Neuron (in vitro differentiated cells): ENCODE measurements at regions not wholly inside any gene's neighbourhood (a gene's known extent, or its start where the extent isn't known, plus 50 kb on each side); places are given as distances from the start of the nearest gene placed in this dataset.

Experiments used
- H2AFZ ChIP-seq: one replicate; pipeline ENCODE4 v1.6.1; 2013; ENCODE audit warnings: low read depth, mild to moderate bottlenecking, inconsistent platforms, low read length, moderate library complexity
- H3K27me3 ChIP-seq: one replicate; pipeline ENCODE4 v1.6.1; 2013; ENCODE audit warnings: low read length; ENCODE audit not compliant: insufficient read depth
- H3K36me3 ChIP-seq: one replicate; pipeline ENCODE4 v1.6.1; 2013; ENCODE audit warnings: low read length; ENCODE audit not compliant: insufficient read depth
- H3K4me1 ChIP-seq: one replicate; pipeline ENCODE4 v1.6.1; 2013; ENCODE audit warnings: low read length; ENCODE audit not compliant: insufficient read depth
- H3K4me3 ChIP-seq: 2 replicates; pipeline ENCODE4 v1.5.1; 2013; ENCODE audit warnings: mild to moderate bottlenecking, low read length, moderate library complexity
- H3K9me3 ChIP-seq: one replicate; pipeline ENCODE4 v1.6.1; 2013; ENCODE audit warnings: low read length

DNA sequence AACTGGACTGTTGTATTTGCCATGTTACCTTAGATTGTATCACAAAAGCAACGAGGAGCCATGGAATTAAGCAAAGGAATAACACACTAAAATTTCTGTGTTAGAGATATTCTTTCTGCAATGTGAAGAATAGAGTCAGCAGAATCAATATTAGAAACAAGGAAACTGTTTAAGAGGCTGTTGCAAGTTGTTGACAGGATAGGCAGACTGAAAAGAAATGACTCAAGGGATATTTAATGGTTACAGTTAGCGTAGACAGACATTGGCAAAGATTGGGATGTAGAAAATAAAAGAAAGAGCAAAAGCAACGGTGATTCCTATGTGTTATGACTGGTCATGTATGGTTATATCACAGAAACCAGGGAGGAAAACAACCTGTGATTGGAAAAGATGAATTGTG lies 299.0 kb upstream of the PPFIA2 start:
- no peaks in the 10 kb centered on the region for H3K4me1 ChIP-seq
- no peak overlapping the region for H3K4me3 ChIP-seq
- H2AFZ ChIP-seq: no peak overlapping the region
- no peaks in the 10 kb centered on the region for H3K9me3 ChIP-seq
- H3K36me3 ChIP-seq: no peaks in the 10 kb centered on the region
- H3K27me3 ChIP-seq: no peaks in the 10 kb centered on the region

DNA sequence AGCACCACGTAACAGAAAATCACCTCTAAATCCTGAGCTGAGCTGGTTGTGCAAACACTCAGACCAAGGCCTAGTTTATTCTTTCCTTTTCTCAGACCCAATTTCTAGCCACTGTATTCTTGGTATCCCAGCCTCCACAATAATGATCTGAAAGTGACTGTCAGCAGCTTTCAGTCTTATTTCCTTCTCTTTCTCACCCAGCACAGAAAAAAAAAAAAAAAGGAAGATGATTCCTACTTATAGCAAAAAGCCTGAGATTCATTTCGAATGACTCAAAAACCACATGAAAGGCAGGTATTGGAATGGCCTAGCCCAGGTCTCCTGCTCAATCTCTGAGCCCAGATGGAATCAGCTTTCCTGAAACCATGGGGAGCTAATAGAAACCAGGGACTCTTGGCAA lies 298.6 kb upstream of the PPFIA2 start:
- Histone ChIP-seq H3K27me3 (no peaks in the 10 kb centered on the region), H2AFZ (no peak overlapping the region), H3K36me3 (no peaks in the 10 kb centered on the region)

DNA sequence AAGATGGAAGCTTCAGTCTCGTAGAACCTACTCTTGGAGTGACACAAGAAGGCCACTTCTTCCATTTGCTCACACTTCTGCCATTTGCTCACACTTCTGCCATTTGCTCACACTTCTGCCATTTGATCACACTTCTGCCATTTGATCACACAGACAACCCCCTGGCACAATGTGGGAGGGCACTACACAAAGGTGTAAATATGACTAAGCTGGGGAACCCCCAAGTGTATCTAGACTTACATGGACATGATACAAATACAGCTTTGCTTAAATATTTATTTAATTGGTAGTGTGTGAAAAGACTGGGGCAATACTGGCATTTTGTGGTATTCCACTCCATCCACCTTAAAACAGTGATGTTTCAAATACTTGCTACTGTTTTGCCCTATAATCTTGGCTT lies 296.2 kb upstream of the PPFIA2 start:
- no peaks in the 10 kb centered on the region for H3K27me3 ChIP-seq
- H3K4me3 ChIP-seq: no peak overlapping the region
- H3K9me3 ChIP-seq: no peaks in the 10 kb centered on the region
- no peaks in the 10 kb centered on the region for H3K36me3 ChIP-seq
- H3K4me1 ChIP-seq: no peaks in the 10 kb centered on the region
- no peak overlapping the region for H2AFZ ChIP-seq

More for the DNA sequence above, 298.6 kb upstream of the PPFIA2 start:
- H3K4me3 ChIP-seq: no peak overlapping the region
- H3K9me3 ChIP-seq: no peaks in the 10 kb centered on the region
- H3K4me1 ChIP-seq: no peaks in the 10 kb centered on the region

DNA sequence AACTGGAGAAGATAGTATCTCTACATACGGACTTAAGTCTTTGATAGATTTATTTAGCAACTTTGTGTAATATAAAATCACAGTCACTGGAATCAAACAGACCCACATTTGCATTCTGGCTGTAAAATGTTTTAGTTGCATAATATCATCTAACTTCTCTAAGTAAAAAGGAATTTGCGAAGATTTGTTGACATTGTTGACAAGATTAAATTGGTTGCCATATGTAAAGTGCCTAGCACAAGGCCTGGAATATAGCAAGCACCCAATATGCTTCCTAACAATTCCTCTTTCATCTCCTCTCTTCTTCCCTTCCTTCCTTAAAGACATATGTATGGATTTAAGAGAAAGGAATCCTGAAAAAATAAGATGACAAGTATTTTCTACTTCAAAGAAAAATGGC lies 295.4 kb upstream of the PPFIA2 start:
- Histone ChIP-seq H3K36me3 (no peaks in the 10 kb centered on the region), H3K27me3 (no peaks in the 10 kb centered on the region), H3K4me3 (no peak overlapping the region)

DNA sequence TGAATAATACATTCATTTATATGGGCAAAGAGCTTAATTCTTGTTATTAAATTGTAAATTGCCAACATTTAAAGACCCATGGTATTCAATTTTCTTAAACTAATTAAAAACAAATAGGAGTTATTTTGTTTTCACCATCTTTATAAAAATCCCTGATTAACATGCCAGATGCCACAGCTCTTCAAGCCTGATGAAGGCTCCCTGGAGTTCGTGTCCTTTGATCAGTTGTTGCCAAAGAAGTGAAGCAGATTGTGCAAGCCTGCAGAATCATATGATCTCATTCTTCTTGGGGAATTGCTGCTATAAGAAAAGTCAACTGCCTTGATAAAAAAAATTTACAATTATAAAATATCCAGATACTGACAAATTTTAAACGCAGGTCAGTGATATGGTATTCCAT lies 288.3 kb upstream of the PPFIA2 start:
- no peak overlapping the region for H2AFZ ChIP-seq
- peaks cover 2% of the 10 kb centered on the region for H3K4me1 ChIP-seq
- H3K4me3 ChIP-seq: no peak overlapping the region
- H3K9me3 ChIP-seq: no peaks in the 10 kb centered on the region
- no peaks in the 10 kb centered on the region for H3K36me3 ChIP-seq
- no peaks in the 10 kb centered on the region for H3K27me3 ChIP-seq

More for the DNA sequence above, 295.4 kb upstream of the PPFIA2 start:
- H3K9me3 ChIP-seq: no peaks in the 10 kb centered on the region
- no peak overlapping the region for H2AFZ ChIP-seq
- no peaks in the 10 kb centered on the region for H3K4me1 ChIP-seq

DNA sequence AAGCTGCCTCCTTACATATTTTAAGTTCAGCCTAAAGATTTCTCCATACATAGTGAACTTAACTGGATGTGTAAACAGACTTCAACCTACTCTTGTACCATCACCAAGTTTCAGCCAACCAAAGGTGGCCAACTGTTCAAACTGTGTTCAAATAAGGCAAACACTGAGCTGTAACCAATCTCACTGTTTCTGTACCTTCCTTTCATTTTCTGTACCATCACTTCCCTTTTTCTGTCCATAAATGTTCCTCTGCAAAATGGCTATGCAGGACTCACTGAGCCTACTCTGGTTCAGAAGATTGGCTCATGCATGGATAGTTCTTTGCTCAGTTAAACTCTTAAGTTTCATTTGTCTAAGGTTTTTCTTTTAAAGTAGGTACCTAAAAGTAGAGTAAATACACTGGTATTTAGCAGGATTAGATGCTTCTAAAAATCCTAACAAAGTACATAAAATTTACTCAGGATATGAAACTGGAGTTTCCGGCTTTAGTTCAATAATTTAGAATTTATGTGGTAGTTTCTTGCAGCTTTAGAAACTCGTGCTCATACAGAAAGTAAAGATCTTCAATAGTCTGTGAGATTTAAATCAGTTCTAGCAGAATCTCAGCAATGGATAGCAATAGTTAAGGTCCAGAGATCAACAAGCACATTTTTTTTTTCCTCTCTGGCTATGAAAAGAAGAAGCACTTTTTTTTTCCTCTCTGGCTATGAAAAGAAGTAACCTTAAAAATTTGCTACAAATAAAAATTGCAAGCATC lies 282.0 kb upstream of the PPFIA2 start:
- H2AFZ ChIP-seq: no peak overlapping the region
- H3K27me3 ChIP-seq: no peaks in the 10 kb centered on the region
- no peaks in the 10 kb centered on the region for H3K36me3 ChIP-seq
- no peaks in the 10 kb centered on the region for H3K4me1 ChIP-seq
- no peaks in the 10 kb centered on the region for H3K9me3 ChIP-seq
- H3K4me3 ChIP-seq: no peak overlapping the region

DNA sequence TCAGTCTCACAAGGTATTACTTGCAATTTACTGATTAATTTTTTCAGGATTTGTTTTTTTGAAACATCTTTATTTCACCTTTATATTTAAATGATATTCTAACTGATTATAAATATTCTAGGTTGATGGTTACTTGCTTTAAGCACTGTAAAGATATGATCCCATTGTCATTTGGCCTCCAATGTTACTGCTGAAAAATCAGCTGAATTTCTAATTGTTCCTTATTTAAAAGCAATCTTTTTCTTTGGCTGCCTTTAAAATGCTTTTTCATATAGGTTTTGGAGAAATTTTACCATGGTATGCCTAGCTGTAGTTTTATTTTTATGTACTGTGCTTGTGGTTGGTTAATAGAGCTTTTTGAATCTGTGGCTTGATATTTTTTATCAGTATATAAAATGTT lies 275.6 kb upstream of the PPFIA2 start:
- H3K36me3 ChIP-seq: no peaks in the 10 kb centered on the region
- no peak overlapping the region for H2AFZ ChIP-seq
- no peaks in the 10 kb centered on the region for H3K4me1 ChIP-seq
- no peak overlapping the region for H3K4me3 ChIP-seq
- H3K27me3 ChIP-seq: no peaks in the 10 kb centered on the region
- no peaks in the 10 kb centered on the region for H3K9me3 ChIP-seq

DNA sequence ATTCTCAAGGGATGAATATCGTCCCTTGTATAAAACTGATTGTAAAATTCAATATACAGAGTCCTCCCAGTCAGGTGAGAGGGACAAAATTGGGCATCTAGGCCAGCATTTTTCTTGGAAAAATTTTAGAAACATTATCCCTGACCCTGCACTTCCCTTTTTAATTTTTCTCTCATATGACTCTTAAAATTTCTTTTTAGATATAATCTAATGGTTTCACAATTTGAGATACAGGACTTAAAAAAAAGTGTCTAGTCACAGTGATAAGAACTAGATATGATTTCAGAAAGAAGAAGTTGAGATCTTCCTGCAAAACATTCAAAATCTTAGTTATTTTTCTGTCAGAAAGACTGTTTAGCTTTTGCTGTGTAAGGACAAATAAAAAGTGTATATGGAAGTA lies 270.8 kb upstream of the PPFIA2 start:
- Histone ChIP-seq H2AFZ (no peak overlapping the region), H3K4me1 (no peaks in the 10 kb centered on the region), H3K9me3 (no peaks in the 10 kb centered on the region), H3K36me3 (no peaks in the 10 kb centered on the region), H3K4me3 (no peak overlapping the region), H3K27me3 (no peaks in the 10 kb centered on the region)

DNA sequence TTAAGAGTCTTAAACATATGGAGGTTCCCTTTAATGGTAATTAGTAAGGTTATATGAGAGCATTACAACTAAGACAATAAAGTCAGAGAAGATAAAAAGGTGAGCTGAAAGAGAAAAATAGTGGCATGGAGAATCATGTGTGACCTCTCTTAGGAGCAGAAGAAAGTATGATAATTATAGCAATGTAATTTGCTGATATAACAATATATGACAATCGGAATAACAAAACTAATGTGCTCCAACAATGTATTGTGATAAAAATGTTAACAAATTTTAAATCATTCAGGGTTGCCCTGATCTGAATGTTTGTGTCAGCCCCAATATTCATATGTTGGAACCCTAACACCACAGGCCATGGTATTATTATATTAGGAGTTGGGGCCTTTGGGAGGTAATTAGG lies 269.6 kb upstream of the PPFIA2 start:
- Histone ChIP-seq H3K9me3 (no peaks in the 10 kb centered on the region), H3K4me3 (no peak overlapping the region), H2AFZ (no peak overlapping the region), H3K36me3 (no peaks in the 10 kb centered on the region), H3K27me3 (no peaks in the 10 kb centered on the region), H3K4me1 (no peaks in the 10 kb centered on the region)

DNA sequence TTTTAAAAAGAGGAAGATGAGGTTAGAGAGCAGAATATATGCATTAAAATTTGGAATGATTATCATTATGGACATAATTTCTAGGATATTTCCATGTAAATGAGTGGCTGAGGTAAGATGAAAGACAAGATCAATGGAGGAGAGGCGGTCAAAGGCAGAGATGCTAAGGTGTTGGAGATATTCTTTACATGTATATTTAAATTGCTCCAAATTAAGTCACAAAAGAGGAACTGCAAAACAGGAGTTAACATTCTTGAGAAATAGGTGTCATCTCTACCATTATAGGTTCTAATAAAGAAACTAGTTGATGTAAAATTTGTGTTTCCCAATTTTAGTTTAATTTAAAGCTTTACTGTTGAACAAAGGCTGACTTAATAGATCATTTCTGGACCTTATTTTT lies 268.5 kb upstream of the PPFIA2 start:
- Histone ChIP-seq H3K9me3 (no peaks in the 10 kb centered on the region), H3K36me3 (no peaks in the 10 kb centered on the region), H2AFZ (no peak overlapping the region), H3K4me1 (no peaks in the 10 kb centered on the region), H3K4me3 (no peak overlapping the region), H3K27me3 (no peaks in the 10 kb centered on the region)

DNA sequence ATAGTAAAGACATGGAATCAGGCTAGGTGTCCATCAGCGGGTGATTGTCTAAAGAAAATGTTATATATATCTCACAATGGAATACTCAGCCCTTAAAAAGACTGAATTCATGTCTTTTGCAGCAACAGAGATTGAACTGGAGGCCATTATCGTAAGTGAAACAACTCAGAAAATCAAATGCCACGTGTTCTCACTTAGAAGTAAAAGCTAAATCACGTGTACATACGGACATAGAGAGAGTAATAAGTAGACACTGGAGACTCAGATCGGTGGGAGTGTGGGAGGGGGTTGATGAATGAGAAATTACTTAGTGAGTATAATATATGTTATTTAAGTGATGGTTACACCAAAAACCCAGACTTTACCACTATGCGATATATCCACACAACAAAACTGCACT lies 266.3 kb upstream of the PPFIA2 start:
- no peak overlapping the region for H3K4me3 ChIP-seq

DNA sequence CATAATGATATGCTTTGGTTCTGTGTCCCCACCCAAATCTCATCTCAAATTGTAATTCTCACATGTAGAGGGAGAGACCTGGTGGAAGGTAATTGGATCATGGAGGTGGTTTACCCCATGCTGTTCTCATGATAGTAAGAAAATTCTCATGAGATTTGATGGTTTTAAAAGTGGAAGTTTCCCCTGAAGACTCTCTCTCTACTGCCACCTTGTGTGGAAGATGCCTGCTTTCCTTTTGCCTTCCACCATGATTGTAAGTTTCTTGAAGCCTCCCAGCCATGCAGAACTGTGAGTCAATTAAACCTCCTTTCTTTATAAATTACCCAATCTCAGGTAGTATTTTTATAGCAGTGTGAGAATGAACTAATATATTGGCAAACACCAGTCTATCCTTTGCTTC lies 260.4 kb upstream of the PPFIA2 start:
- peaks cover 4% of the 10 kb centered on the region for H3K4me1 ChIP-seq
- no peak overlapping the region for H3K4me3 ChIP-seq
- no peaks in the 10 kb centered on the region for H3K36me3 ChIP-seq
- H2AFZ ChIP-seq: no peak overlapping the region
- no peaks in the 10 kb centered on the region for H3K27me3 ChIP-seq
- no peaks in the 10 kb centered on the region for H3K9me3 ChIP-seq

More for the DNA sequence above, 266.3 kb upstream of the PPFIA2 start:
- Histone ChIP-seq H3K27me3 (no peaks in the 10 kb centered on the region), H3K9me3 (no peaks in the 10 kb centered on the region), H3K36me3 (no peaks in the 10 kb centered on the region), H2AFZ (no peak overlapping the region), H3K4me1 (peaks cover 3% of the 10 kb centered on the region)

DNA sequence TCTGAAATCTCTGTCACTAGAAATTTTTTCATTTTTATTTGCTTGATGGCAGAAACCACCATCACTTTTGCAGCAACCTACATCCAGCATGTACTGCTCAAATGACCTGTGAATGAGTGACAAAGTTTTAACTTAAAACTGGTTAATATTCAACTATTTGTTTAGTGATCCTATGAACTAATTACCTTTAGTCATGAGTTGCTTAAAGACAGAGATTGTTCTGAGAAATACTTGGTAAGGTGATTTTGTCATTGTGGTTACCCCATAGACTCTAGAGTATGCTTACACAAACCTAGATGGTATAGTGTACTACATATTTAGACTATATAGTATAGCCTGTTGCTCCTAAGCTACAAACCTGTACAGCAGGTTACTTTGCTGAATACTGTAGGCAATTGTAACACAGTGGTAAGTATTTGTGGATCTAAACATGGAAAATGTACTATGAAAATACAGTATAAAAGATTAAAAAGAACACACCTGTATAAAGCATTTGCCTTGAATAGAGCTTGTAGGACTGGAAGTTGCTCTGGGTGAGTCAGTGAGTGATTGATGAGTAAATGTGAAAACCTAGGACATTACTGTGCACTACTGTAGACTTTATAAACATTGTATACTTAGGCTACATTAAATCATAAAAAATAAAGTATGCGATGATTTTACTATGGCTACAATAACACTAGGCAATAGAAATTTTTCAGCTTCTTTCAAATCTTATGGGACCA lies 256.6 kb upstream of the PPFIA2 start:
- H3K9me3 ChIP-seq: no peaks in the 10 kb centered on the region

More for the DNA sequence above, 256.6 kb upstream of the PPFIA2 start:
- H3K36me3 ChIP-seq: no peaks in the 10 kb centered on the region
- H3K4me3 ChIP-seq: no peak overlapping the region
- peaks cover 4% of the 10 kb centered on the region for H3K4me1 ChIP-seq
- no peaks in the 10 kb centered on the region for H3K27me3 ChIP-seq
- H2AFZ ChIP-seq: no peak overlapping the region
